Endothelial cell of umbilical vein (primary cell): ENCODE measurements at regions not wholly inside any gene's neighbourhood (a gene's known extent, or its start where the extent isn't known, plus 50 kb on each side); places are given as distances from the start of the nearest gene placed in this dataset.

Experiments used
- BruUV-seq: library from RNA; stranded (reverse); fragments of 400-500 nt; replicated peaks from 2 replicates; lab custom pipeline; 2021; lab: Mats Ljungman, UMichigan
- CTCF ChIA-PET: fragments of 300-600, 350-600 bp; sonication (Branson Sonifier 250); formaldehyde crosslinking; loops from one replicate; lab custom pipeline; 2021; ENCODE audit warnings: antibody characterized with exemption, inconsistent platforms; lab: Charles Lee
- POLR2A ChIA-PET: fragments of 300-600, 350-600 bp; sonication (Branson Sonifier 250); formaldehyde crosslinking; loops from one replicate; lab custom pipeline; 2021; ENCODE audit warnings: antibody characterized with exemption, inconsistent platforms; lab: Charles Lee
- DNase-seq: peaks from one replicate; pipeline ENCODE4 v3.0.0-alpha.2; 2011; ENCODE audit warnings: low read depth, low spot score
- FAIRE-seq: peaks from 2 replicates; lab custom pipeline; 2011; peaks lifted over from hg19 to GRCh38; lab: Jason Lieb, UNC
- H2AFZ ChIP-seq: 2 replicates; pipeline ENCODE4 v1.6.0; 2012; ENCODE audit warnings: low read depth, low read length, control low read depth, inconsistent platforms
- H3K27ac ChIP-seq: 2 replicates; pipeline ENCODE4 v1.5.1; 2011; ENCODE audit warnings: low read depth, mild to moderate bottlenecking, control low read depth, low read length, moderate library complexity; ENCODE audit not compliant: insufficient read depth
- H3K27me3 ChIP-seq, 2 experiments: 2 replicates each; pipeline versions ENCODE4 v1.6.0 to v1.6.1; 2011; ENCODE audit warnings: low read length in 2 of 2, mixed read lengths in 1 of 2; ENCODE audit not compliant: control insufficient read depth in 2 of 2, insufficient read depth in 2 of 2
- H3K36me3 ChIP-seq, 2 experiments: 2 replicates in 1 of 2; 3 replicates in 1 of 2; pipeline ENCODE4 v1.5.1; 2011; ENCODE audit warnings: low read length in 2 of 2, mild to moderate bottlenecking in 1 of 2, moderate library complexity in 1 of 2; ENCODE audit not compliant: control insufficient read depth in 2 of 2, insufficient read depth in 2 of 2; ENCODE audit errors: extremely low read depth in 1 of 2
- H3K4me1 ChIP-seq: 3 replicates; pipeline ENCODE4 v1.5.1; 2011; ENCODE audit warnings: mild to moderate bottlenecking, low read length; ENCODE audit not compliant: control insufficient read depth, insufficient read depth; ENCODE audit errors: extremely low read depth
- H3K4me2 ChIP-seq: 2 replicates; pipeline ENCODE4 v1.6.1; 2011; ENCODE audit warnings: low read length, control low read depth, mixed read lengths; ENCODE audit not compliant: insufficient read depth
- H3K4me3 ChIP-seq, 3 experiments: fragments of 200-600 bp in 1 of 3; sonication (generic), shearing (Covaris generic) in 1 of 3; replicated peaks in 1 of 3; 2 replicates each; pipeline ENCODE4 v1.5.1; 2011 to 2016; ENCODE audit warnings: control low read depth in 3 of 3, low read length in 3 of 3, mild to moderate bottlenecking in 2 of 3, inconsistent platforms in 1 of 3, low read depth in 1 of 3, moderate library complexity in 1 of 3; ENCODE audit not compliant: insufficient read depth in 1 of 3
- H3K79me2 ChIP-seq: 2 replicates; pipeline ENCODE4 v1.6.0; 2012; ENCODE audit warnings: low read length, inconsistent platforms; ENCODE audit not compliant: control insufficient read depth, insufficient read depth
- H3K9ac ChIP-seq: replicated peaks from 2 replicates; pipeline ENCODE3; 2011; ENCODE audit warnings: low read length, control low read depth; ENCODE audit not compliant: insufficient read depth; ENCODE audit errors: extremely low read depth
- H3K9me1 ChIP-seq: replicated peaks from 3 replicates; pipeline ENCODE4 v1.6.0; 2011; ENCODE audit warnings: mild to moderate bottlenecking, low read length; ENCODE audit not compliant: control insufficient read depth, insufficient read depth; ENCODE audit errors: extremely low read depth
- H3K9me3 ChIP-seq: replicated peaks from 2 replicates; pipeline ENCODE4 v1.5.1; 2012; ENCODE audit warnings: low read length, inconsistent platforms; ENCODE audit not compliant: control insufficient read depth, insufficient read depth
- H4K20me1 ChIP-seq: replicated peaks from 2 replicates; pipeline ENCODE3; 2011; ENCODE audit warnings: mild to moderate bottlenecking, low read length; ENCODE audit not compliant: control insufficient read depth, insufficient read depth; ENCODE audit errors: extremely low read depth
- EZH2 ChIP-seq: IDR thresholded peaks from 2 replicates; pipeline ENCODE4 v1.6.1; 2012; ENCODE audit warnings: borderline replicate concordance, low read depth, mild to moderate bottlenecking, moderate library complexity, low read length, inconsistent platforms; ENCODE audit not compliant: severe bottlenecking
- FOS ChIP-seq: IDR thresholded peaks from 2 replicates; pipeline ENCODE4 v1.6.1; 2011; ENCODE audit warnings: mild to moderate bottlenecking, low read length, moderate library complexity, borderline replicate concordance; ENCODE audit not compliant: insufficient read depth
- GATA2 ChIP-seq: IDR thresholded peaks from 2 replicates; pipeline ENCODE4 v1.7.0; 2011; ENCODE audit warnings: low read depth, mild to moderate bottlenecking, moderate library complexity, mixed read lengths, low read length; ENCODE audit not compliant: insufficient read length, insufficient read depth
- JUN ChIP-seq: IDR thresholded peaks from 2 replicates; pipeline ENCODE4 v1.6.1; 2011; ENCODE audit warnings: borderline replicate concordance, low read depth; ENCODE audit not compliant: insufficient read length, insufficient read depth
- MYC ChIP-seq: IDR thresholded peaks from one replicate; pipeline ENCODE4 v1.6.1; 2011; ENCODE audit warnings: mild to moderate bottlenecking, low read depth, low read length
- POLR2A ChIP-seq: IDR thresholded peaks from 2 replicates; pipeline ENCODE4 v1.6.1; 2012; ENCODE audit warnings: low read depth, mild to moderate bottlenecking, control low read depth, low read length
- POLR2AphosphoS5 ChIP-seq: IDR thresholded peaks from 2 replicates; pipeline ENCODE4 v1.6.1; 2012; ENCODE audit warnings: low read depth, mild to moderate bottlenecking, control low read depth, low read length, moderate library complexity; ENCODE audit not compliant: insufficient read depth
- dilution Hi-C: fragments of 300-500 bp; cut with MboI; formaldehyde crosslinking; loops from one replicate; pipeline ENCODE4 v1.15.0; 2019; ENCODE audit warnings: low sequenced_read_pairs; ENCODE audit not compliant: extremely low pct_ligation_motif_present
- intact Hi-C: fragments of 100-400 bp; cut with micrococcal nuclease; formaldehyde crosslinking; loops from one replicate; pipeline ENCODE4 v1.10.0; 2022
- TF ChIP-seq, protein P1 (sequence below): IDR thresholded peaks from 2 replicates; pipeline ENCODE4 v1.6.1; 2011; ENCODE audit not compliant: insufficient read depth, insufficient read length
- TF ChIP-seq, protein P2 (sequence below), 2 donors: IDR thresholded peaks; 1 replicate in 1 of 2; 2 replicates in 1 of 2; pipeline ENCODE4 v1.5.1; 2011; ENCODE audit warnings: low read length in 2 of 2, mild to moderate bottlenecking in 2 of 2, moderate library complexity in 2 of 2, control low read depth in 1 of 2, inconsistent platforms in 1 of 2, low read depth in 1 of 2; ENCODE audit not compliant: insufficient read depth in 1 of 2; ENCODE audit errors: extremely low read depth in 1 of 2

DNA sequence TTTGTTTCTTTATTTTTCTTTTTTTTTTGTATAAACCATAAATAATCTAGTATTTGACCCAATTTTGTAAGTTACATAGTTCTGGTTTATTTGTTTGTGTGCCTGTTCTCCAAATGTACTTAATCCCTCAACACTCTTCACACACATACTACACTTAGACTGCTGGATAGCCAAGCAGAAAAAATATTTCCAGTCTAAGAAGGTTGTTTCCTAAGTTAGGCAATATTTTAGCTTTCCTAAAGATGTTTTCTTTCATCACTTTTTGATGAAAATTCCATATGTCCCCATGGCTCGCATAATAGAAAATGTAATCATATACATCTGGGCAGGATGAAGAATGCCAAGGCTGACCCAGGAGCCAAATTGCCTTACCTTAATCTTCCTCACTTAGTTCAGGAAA is 105.3 kb downstream of the PPP1R3A start:
- TF ChIP-seq MYC (no peak), JUN (no peak), POLR2AphosphoS5 (no peak), POLR2A (no peak), FOS (no peak), GATA2 (no peak), EZH2 (no peak)
- TF ChIP-seq, protein P1, sequence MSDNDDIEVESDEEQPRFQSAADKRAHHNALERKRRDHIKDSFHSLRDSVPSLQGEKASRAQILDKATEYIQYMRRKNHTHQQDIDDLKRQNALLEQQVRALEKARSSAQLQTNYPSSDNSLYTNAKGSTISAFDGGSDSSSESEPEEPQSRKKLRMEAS = no peak
- TF ChIP-seq, protein P2, sequence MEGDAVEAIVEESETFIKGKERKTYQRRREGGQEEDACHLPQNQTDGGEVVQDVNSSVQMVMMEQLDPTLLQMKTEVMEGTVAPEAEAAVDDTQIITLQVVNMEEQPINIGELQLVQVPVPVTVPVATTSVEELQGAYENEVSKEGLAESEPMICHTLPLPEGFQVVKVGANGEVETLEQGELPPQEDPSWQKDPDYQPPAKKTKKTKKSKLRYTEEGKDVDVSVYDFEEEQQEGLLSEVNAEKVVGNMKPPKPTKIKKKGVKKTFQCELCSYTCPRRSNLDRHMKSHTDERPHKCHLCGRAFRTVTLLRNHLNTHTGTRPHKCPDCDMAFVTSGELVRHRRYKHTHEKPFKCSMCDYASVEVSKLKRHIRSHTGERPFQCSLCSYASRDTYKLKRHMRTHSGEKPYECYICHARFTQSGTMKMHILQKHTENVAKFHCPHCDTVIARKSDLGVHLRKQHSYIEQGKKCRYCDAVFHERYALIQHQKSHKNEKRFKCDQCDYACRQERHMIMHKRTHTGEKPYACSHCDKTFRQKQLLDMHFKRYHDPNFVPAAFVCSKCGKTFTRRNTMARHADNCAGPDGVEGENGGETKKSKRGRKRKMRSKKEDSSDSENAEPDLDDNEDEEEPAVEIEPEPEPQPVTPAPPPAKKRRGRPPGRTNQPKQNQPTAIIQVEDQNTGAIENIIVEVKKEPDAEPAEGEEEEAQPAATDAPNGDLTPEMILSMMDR (IDR thresholded peaks at IDR 0.05; ENCODE audit: extremely low read depth in 1 of 2, insufficient read depth in 1 of 2, low read depth in 1 of 2, low read length in 2 of 2) = no peak
- no peaks in the 10 kb centered on the region for H3K27me3 ChIP-seq
- intact Hi-C loops = no loop called here
- CTCF ChIA-PET = interaction anchor here (1.1 to 1.4 kb wide), 2 partner anchors 12 to 16 kb away, joined by 3 read pairs; no protein-coding TSS in a partner anchor
- no peaks in the 10 kb centered on the region for H3K9me3 ChIP-seq
- dilution Hi-C loops = no loop called here
- H3K79me2 ChIP-seq = no peaks in the 10 kb centered on the region
- POLR2A ChIA-PET = no interaction called here
- H2AFZ ChIP-seq = no peak overlapping the region
- no peak for DNase-seq
- H3K36me3 ChIP-seq = no peaks in the 10 kb centered on the region
- BruUV-seq = no TSS peak
- H3K9ac ChIP-seq = no peak overlapping the region
- no peaks in the 10 kb centered on the region for H3K4me1 ChIP-seq
- H4K20me1 ChIP-seq = no peaks in the 10 kb centered on the region
- H3K4me2 ChIP-seq = no peak overlapping the region
- no peak overlapping the region for H3K27ac ChIP-seq
- FAIRE-seq = no peak
- H3K4me3 ChIP-seq = no peak overlapping the region
- H3K9me1 ChIP-seq = no peaks in the 10 kb centered on the region
